ENCODE measurements at regions not wholly inside any gene's neighbourhood (a gene's known extent, or its start where the extent isn't known, plus 50 kb on each side); places are given as distances from the start of the nearest gene placed in this dataset.

DNA sequence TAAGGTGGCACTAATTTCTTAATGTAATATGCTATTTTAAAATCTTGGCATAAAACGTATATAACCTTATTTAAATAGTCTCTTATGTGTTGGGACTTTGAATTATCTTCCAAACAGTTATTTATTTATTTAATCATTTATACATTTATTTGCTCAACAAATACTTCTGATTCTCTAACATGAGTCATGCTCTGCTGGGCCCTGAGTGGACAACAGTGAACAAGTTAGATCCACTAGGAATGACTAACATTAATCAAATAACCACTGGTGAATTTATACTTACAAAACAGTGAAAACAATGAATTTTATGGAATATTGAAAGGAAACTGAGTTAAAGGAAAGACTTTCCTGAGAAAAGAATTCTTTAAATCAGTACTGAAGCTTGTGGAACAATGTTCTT lies 1257.2 kb upstream of the CHAC2 start:
- DNase-seq (ENCODE audit: low spot score): no peak

DNA sequence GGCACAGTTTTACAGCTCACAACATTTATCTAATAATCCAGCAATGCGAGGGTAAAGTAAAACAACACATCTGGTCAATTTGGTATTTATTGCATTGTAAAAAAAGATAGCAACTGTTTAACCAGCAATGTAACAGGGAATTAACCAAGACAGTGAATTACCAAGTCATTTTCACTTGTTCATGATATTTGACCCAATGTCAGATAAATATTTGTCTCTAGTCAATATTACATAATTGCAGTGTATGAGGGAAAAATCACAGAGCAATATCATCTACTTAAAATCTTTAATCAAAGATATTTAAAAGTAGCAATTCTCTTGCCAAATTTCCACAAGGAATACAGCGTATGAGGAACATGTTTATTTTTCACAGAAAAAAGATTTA lies 1265.1 kb upstream of the CHAC2 start:
- no peak for DNase-seq (ENCODE audit: low spot score)
- no peak overlapping the region for H3K27ac ChIP-seq
- no peak overlapping the region for H3K4me3 ChIP-seq
- no peak for TF ChIP-seq CTCF (IDR thresholded peaks at IDR 0.05)

More for the DNA sequence above, 1257.2 kb upstream of the CHAC2 start:
- no peak for TF ChIP-seq CTCF (IDR thresholded peaks at IDR 0.05)
- no peak overlapping the region for H3K4me3 ChIP-seq
- H3K27ac ChIP-seq: no peak overlapping the region

DNA sequence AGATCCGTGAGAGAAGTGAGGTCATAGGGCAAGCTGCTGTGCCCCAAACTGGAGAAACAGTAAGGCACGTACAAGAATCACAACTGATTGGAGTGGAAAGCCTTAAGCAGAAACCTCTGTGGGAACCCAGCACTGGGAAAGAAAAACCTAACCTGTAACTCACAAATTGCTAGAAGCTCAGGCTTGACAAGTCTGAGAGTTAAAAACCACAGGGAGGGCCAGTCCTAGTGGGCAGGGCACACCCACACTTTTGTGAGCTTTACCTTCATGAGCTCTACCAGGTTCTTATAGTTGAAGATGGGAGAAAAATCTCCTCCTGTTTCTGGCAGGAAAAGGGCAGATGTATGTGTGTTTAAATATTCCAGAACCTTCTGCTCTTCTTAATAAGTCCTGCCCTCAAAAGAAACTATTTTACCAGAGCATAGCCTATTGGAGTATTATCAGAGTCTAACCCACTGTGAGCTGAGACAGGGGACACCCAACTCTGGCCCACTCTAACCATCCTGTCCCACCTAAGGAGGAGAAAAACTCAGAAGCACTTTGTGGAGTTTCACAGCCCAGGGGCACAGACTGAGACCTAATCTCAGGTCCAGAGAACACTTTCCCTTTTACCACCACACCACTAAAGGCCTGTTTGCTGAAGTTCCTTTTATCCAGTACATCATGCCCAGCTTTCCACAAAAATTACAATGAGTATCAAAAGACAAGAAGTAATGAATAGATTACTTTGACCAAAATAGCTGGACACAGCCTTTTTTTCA lies 1265.7 kb upstream of the CHAC2 start:
- Histone ChIP-seq H3K27ac (no peak overlapping the region), H3K4me3 (no peak overlapping the region)
- DNase-seq (ENCODE audit: low spot score): no peak
- TF ChIP-seq CTCF (IDR thresholded peaks at IDR 0.05): no peak

- no peak for DNase-seq (ENCODE audit: low spot score)
- no peak overlapping the region for H3K27ac ChIP-seq
- TF ChIP-seq CTCF (IDR thresholded peaks at IDR 0.05): no peak
- no peak overlapping the region for H3K4me3 ChIP-seq
Observed at GRCh38 chr2:52500561-52500960, 1267.0 kb upstream of the CHAC2 start.

GRCh38 chr2:52498077-52498750 lies 1269.4 kb upstream of the CHAC2 start:
- no peak overlapping the region for H3K4me3 ChIP-seq
- H3K27ac ChIP-seq: no peak overlapping the region
- no peak for TF ChIP-seq CTCF (IDR thresholded peaks at IDR 0.05)
- DNase-seq (ENCODE audit: low spot score): no peak

DNA sequence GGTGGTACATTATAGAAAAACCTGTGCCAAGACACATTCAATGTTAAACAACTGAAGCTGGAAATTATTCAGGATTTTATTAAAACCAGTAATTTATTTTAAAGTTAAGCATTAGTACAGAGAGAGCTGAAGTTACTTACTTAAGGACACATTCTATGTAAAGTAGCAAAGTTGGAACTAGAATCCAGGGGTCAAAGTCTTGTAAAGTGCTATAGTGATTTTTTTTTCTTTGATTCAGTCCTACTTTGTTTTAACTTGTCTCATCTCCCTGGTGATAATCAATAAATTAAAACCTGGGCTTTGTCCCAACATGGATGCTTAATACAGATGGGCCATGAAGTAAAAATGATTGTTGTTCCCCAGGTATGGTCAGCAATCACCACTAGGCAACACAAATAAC lies 1271.8 kb upstream of the CHAC2 start:
- no peak overlapping the region for H3K4me3 ChIP-seq
- H3K27ac ChIP-seq: no peak overlapping the region
- no peak for TF ChIP-seq CTCF (IDR thresholded peaks at IDR 0.05)
- DNase-seq (ENCODE audit: low spot score): no peak

- Histone ChIP-seq H3K27ac (no peak overlapping the region), H3K4me3 (no peak overlapping the region)
- no peak for TF ChIP-seq CTCF (IDR thresholded peaks at IDR 0.05)
- no peak for DNase-seq (ENCODE audit: low spot score)
Observed at GRCh38 chr2:52477166-52477565, 1290.4 kb upstream of the CHAC2 start.
